IMR-90 (cell line): ENCODE measurements at regions not wholly inside any gene's neighbourhood (a gene's known extent, or its start where the extent isn't known, plus 50 kb on each side); places are given as distances from the start of the nearest gene placed in this dataset.

ENCODE experiments used
- BHLHE40 ChIP-seq: fragments of 150-350 bp; IDR thresholded peaks from 2 replicates; pipeline ENCODE4 v1.6.1; 2016; ENCODE audit warnings: mild to moderate bottlenecking, low read depth, low read length
- CEBPB ChIP-seq: IDR thresholded peaks from 2 replicates; pipeline ENCODE4 v1.6.1; 2012; ENCODE audit warnings: low read depth, low read length, improper control_type of control experiment
- ELK1 ChIP-seq: fragments of 150-350 bp; IDR thresholded peaks from 2 replicates; pipeline ENCODE4 v1.6.1; 2016; ENCODE audit warnings: low read depth, mild to moderate bottlenecking, low read length, moderate library complexity, borderline replicate concordance
- FOS ChIP-seq: fragments of 150-350 bp; IDR thresholded peaks from 2 replicates; pipeline ENCODE4 v1.6.1; 2016; ENCODE audit warnings: low read depth, low read length
- MAFK ChIP-seq: IDR thresholded peaks from 2 replicates; pipeline ENCODE4 v1.6.1; 2012; ENCODE audit warnings: low read depth, low read length, improper control_type of control experiment
- MAZ ChIP-seq: IDR thresholded peaks from 2 replicates; pipeline ENCODE4 v1.6.1; 2012; ENCODE audit warnings: low read depth, mild to moderate bottlenecking, low read length, improper control_type of control experiment, moderate library complexity, borderline replicate concordance
- MXI1 ChIP-seq: IDR thresholded peaks from 2 replicates; pipeline ENCODE4 v1.6.1; 2012; ENCODE audit warnings: low read depth, mild to moderate bottlenecking, low read length, moderate library complexity, borderline replicate concordance
- NFE2L2 ChIP-seq: fragments of 150-350 bp; IDR thresholded peaks from 2 replicates; pipeline ENCODE4 v1.6.1; 2016; ENCODE audit warnings: low read depth, mild to moderate bottlenecking, low read length
- POLR2A ChIP-seq: IDR thresholded peaks from 2 replicates; pipeline ENCODE4 v1.6.1; 2012; ENCODE audit warnings: mild to moderate bottlenecking, low read depth, low read length
- RAD21 ChIP-seq: IDR thresholded peaks from 2 replicates; pipeline ENCODE4 v1.6.1; 2012; ENCODE audit warnings: low read length, improper control_type of control experiment
- RFX5 ChIP-seq: IDR thresholded peaks from 2 replicates; pipeline ENCODE4 v1.8.0; 2012; ENCODE audit warnings: low read depth, mild to moderate bottlenecking, low read length, moderate library complexity
- SMC3 ChIP-seq: fragments of 150-350 bp; IDR thresholded peaks from 2 replicates; pipeline ENCODE4 v1.6.1; 2016; ENCODE audit warnings: low read depth, mild to moderate bottlenecking, antibody characterized with exemption, low read length, moderate library complexity
- USF2 ChIP-seq: fragments of 150-350 bp; IDR thresholded peaks from 2 replicates; pipeline ENCODE4 v1.6.1; 2017; ENCODE audit warnings: mild to moderate bottlenecking, antibody characterized with exemption, low read length, low read depth
- TF ChIP-seq, protein P1 (sequence below): conservative IDR thresholded peaks from 2 replicates; pipeline ENCODE4 v1.5.1; 2012; ENCODE audit warnings: mild to moderate bottlenecking, low read depth, low read length, improper control_type of control experiment

GRCh38 chr12:89892436-89892835, 183.8 kb upstream of the ATP2B1 start:
- no peak for TF ChIP-seq POLR2A
- TF ChIP-seq, protein P1, sequence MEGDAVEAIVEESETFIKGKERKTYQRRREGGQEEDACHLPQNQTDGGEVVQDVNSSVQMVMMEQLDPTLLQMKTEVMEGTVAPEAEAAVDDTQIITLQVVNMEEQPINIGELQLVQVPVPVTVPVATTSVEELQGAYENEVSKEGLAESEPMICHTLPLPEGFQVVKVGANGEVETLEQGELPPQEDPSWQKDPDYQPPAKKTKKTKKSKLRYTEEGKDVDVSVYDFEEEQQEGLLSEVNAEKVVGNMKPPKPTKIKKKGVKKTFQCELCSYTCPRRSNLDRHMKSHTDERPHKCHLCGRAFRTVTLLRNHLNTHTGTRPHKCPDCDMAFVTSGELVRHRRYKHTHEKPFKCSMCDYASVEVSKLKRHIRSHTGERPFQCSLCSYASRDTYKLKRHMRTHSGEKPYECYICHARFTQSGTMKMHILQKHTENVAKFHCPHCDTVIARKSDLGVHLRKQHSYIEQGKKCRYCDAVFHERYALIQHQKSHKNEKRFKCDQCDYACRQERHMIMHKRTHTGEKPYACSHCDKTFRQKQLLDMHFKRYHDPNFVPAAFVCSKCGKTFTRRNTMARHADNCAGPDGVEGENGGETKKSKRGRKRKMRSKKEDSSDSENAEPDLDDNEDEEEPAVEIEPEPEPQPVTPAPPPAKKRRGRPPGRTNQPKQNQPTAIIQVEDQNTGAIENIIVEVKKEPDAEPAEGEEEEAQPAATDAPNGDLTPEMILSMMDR, result no peak
- TF ChIP-seq FOS, result no peak
- no peak for TF ChIP-seq BHLHE40
- no peak for TF ChIP-seq RFX5
- TF ChIP-seq MXI1, result no peak
- no peak for TF ChIP-seq ELK1
- no peak for TF ChIP-seq USF2
- no peak for TF ChIP-seq SMC3
- no peak for TF ChIP-seq MAFK
- no peak for TF ChIP-seq RAD21
- no peak for TF ChIP-seq NFE2L2
- no peak for TF ChIP-seq MAZ
- TF ChIP-seq CEBPB, result no peak
